Endothelial cell of umbilical vein (primary cell): ENCODE measurements at regions not wholly inside any gene's neighbourhood (a gene's known extent, or its start where the extent isn't known, plus 50 kb on each side); places are given as distances from the start of the nearest gene placed in this dataset.

Experiments
- BruUV-seq: library from RNA; stranded (reverse); fragments of 400-500 nt; replicated peaks from 2 replicates; lab custom pipeline; 2021; lab: Mats Ljungman, UMichigan
- CTCF ChIA-PET: fragments of 300-600, 350-600 bp; sonication (Branson Sonifier 250); formaldehyde crosslinking; loops from one replicate; lab custom pipeline; 2021; ENCODE audit warnings: antibody characterized with exemption, inconsistent platforms; lab: Charles Lee
- POLR2A ChIA-PET: fragments of 300-600, 350-600 bp; sonication (Branson Sonifier 250); formaldehyde crosslinking; loops from one replicate; lab custom pipeline; 2021; ENCODE audit warnings: antibody characterized with exemption, inconsistent platforms; lab: Charles Lee
- DNase-seq: peaks from one replicate; pipeline ENCODE4 v3.0.0-alpha.2; 2011; ENCODE audit warnings: low read depth, low spot score
- FAIRE-seq: peaks from 2 replicates; lab custom pipeline; 2011; peaks lifted over from hg19 to GRCh38; lab: Jason Lieb, UNC
- H2AFZ ChIP-seq: 2 replicates; pipeline ENCODE4 v1.6.0; 2012; ENCODE audit warnings: low read depth, low read length, control low read depth, inconsistent platforms
- H3K27ac ChIP-seq: 2 replicates; pipeline ENCODE4 v1.5.1; 2011; ENCODE audit warnings: low read depth, mild to moderate bottlenecking, control low read depth, low read length, moderate library complexity; ENCODE audit not compliant: insufficient read depth
- H3K27me3 ChIP-seq, 2 experiments: 2 replicates each; pipeline versions ENCODE4 v1.6.0 to v1.6.1; 2011; ENCODE audit warnings: low read length in 2 of 2, mixed read lengths in 1 of 2; ENCODE audit not compliant: control insufficient read depth in 2 of 2, insufficient read depth in 2 of 2
- H3K36me3 ChIP-seq, 2 experiments: 2 replicates in 1 of 2; 3 replicates in 1 of 2; pipeline ENCODE4 v1.5.1; 2011; ENCODE audit warnings: low read length in 2 of 2, mild to moderate bottlenecking in 1 of 2, moderate library complexity in 1 of 2; ENCODE audit not compliant: control insufficient read depth in 2 of 2, insufficient read depth in 2 of 2; ENCODE audit errors: extremely low read depth in 1 of 2
- H3K4me1 ChIP-seq: 3 replicates; pipeline ENCODE4 v1.5.1; 2011; ENCODE audit warnings: mild to moderate bottlenecking, low read length; ENCODE audit not compliant: control insufficient read depth, insufficient read depth; ENCODE audit errors: extremely low read depth
- H3K4me2 ChIP-seq: 2 replicates; pipeline ENCODE4 v1.6.1; 2011; ENCODE audit warnings: low read length, control low read depth, mixed read lengths; ENCODE audit not compliant: insufficient read depth
- H3K4me3 ChIP-seq, 3 experiments: fragments of 200-600 bp in 1 of 3; sonication (generic), shearing (Covaris generic) in 1 of 3; replicated peaks in 1 of 3; 2 replicates each; pipeline ENCODE4 v1.5.1; 2011 to 2016; ENCODE audit warnings: control low read depth in 3 of 3, low read length in 3 of 3, mild to moderate bottlenecking in 2 of 3, inconsistent platforms in 1 of 3, low read depth in 1 of 3, moderate library complexity in 1 of 3; ENCODE audit not compliant: insufficient read depth in 1 of 3
- H3K79me2 ChIP-seq: 2 replicates; pipeline ENCODE4 v1.6.0; 2012; ENCODE audit warnings: low read length, inconsistent platforms; ENCODE audit not compliant: control insufficient read depth, insufficient read depth
- H3K9ac ChIP-seq: replicated peaks from 2 replicates; pipeline ENCODE3; 2011; ENCODE audit warnings: low read length, control low read depth; ENCODE audit not compliant: insufficient read depth; ENCODE audit errors: extremely low read depth
- H3K9me1 ChIP-seq: replicated peaks from 3 replicates; pipeline ENCODE4 v1.6.0; 2011; ENCODE audit warnings: mild to moderate bottlenecking, low read length; ENCODE audit not compliant: control insufficient read depth, insufficient read depth; ENCODE audit errors: extremely low read depth
- H3K9me3 ChIP-seq: replicated peaks from 2 replicates; pipeline ENCODE4 v1.5.1; 2012; ENCODE audit warnings: low read length, inconsistent platforms; ENCODE audit not compliant: control insufficient read depth, insufficient read depth
- H4K20me1 ChIP-seq: replicated peaks from 2 replicates; pipeline ENCODE3; 2011; ENCODE audit warnings: mild to moderate bottlenecking, low read length; ENCODE audit not compliant: control insufficient read depth, insufficient read depth; ENCODE audit errors: extremely low read depth
- EZH2 ChIP-seq: IDR thresholded peaks from 2 replicates; pipeline ENCODE4 v1.6.1; 2012; ENCODE audit warnings: borderline replicate concordance, low read depth, mild to moderate bottlenecking, moderate library complexity, low read length, inconsistent platforms; ENCODE audit not compliant: severe bottlenecking
- FOS ChIP-seq: IDR thresholded peaks from 2 replicates; pipeline ENCODE4 v1.6.1; 2011; ENCODE audit warnings: mild to moderate bottlenecking, low read length, moderate library complexity, borderline replicate concordance; ENCODE audit not compliant: insufficient read depth
- GATA2 ChIP-seq: IDR thresholded peaks from 2 replicates; pipeline ENCODE4 v1.7.0; 2011; ENCODE audit warnings: low read depth, mild to moderate bottlenecking, moderate library complexity, mixed read lengths, low read length; ENCODE audit not compliant: insufficient read length, insufficient read depth
- JUN ChIP-seq: IDR thresholded peaks from 2 replicates; pipeline ENCODE4 v1.6.1; 2011; ENCODE audit warnings: borderline replicate concordance, low read depth; ENCODE audit not compliant: insufficient read length, insufficient read depth
- MYC ChIP-seq: IDR thresholded peaks from one replicate; pipeline ENCODE4 v1.6.1; 2011; ENCODE audit warnings: mild to moderate bottlenecking, low read depth, low read length
- POLR2A ChIP-seq: IDR thresholded peaks from 2 replicates; pipeline ENCODE4 v1.6.1; 2012; ENCODE audit warnings: low read depth, mild to moderate bottlenecking, control low read depth, low read length
- POLR2AphosphoS5 ChIP-seq: IDR thresholded peaks from 2 replicates; pipeline ENCODE4 v1.6.1; 2012; ENCODE audit warnings: low read depth, mild to moderate bottlenecking, control low read depth, low read length, moderate library complexity; ENCODE audit not compliant: insufficient read depth
- dilution Hi-C: fragments of 300-500 bp; cut with MboI; formaldehyde crosslinking; loops from one replicate; pipeline ENCODE4 v1.15.0; 2019; ENCODE audit warnings: low sequenced_read_pairs; ENCODE audit not compliant: extremely low pct_ligation_motif_present
- intact Hi-C: fragments of 100-400 bp; cut with micrococcal nuclease; formaldehyde crosslinking; loops from one replicate; pipeline ENCODE4 v1.10.0; 2022
- TF ChIP-seq, protein P1 (sequence below), 2 donors: IDR thresholded peaks; 1 replicate in 1 of 2; 2 replicates in 1 of 2; pipeline ENCODE4 v1.5.1; 2011; ENCODE audit warnings: low read length in 2 of 2, mild to moderate bottlenecking in 2 of 2, moderate library complexity in 2 of 2, control low read depth in 1 of 2, inconsistent platforms in 1 of 2, low read depth in 1 of 2; ENCODE audit not compliant: insufficient read depth in 1 of 2; ENCODE audit errors: extremely low read depth in 1 of 2
- TF ChIP-seq, protein P2 (sequence below): IDR thresholded peaks from 2 replicates; pipeline ENCODE4 v1.6.1; 2011; ENCODE audit not compliant: insufficient read depth, insufficient read length

DNA sequence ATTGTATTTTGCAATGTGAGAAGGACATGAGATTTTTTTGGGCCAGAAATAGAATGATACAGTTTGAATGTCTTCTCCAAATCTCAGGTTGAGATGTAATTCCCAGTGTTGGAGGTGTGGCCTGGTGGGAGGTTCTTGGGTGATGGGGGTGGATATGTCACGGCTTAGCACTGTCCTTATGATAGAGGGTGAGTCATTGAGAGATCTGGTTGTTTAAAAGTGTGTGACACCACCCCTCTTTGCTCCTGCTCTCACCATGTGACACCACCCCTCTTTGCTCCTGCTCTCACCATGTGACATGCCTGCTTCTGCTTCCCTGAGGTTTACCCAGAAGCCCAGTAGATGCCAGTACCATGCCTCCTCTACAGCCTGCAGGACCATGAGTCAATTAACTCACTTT lies 1226.9 kb downstream of the PCDH7 start:
- dilution Hi-C loops (no loop called here), intact Hi-C loops (no loop called here)
- Histone ChIP-seq H2AFZ (no peak overlapping the region), H3K4me1 (no peaks in the 10 kb centered on the region), H3K9ac (no peak overlapping the region), H3K79me2 (no peaks in the 10 kb centered on the region), H4K20me1 (no peaks in the 10 kb centered on the region), H3K27me3 (no peaks in the 10 kb centered on the region), H3K4me3 (no peak overlapping the region), H3K9me3 (no peaks in the 10 kb centered on the region), H3K4me2 (no peak overlapping the region), H3K36me3 (no peaks in the 10 kb centered on the region), H3K27ac (no peak overlapping the region), H3K9me1 (no peaks in the 10 kb centered on the region)
- POLR2A ChIA-PET: no interaction called here
- CTCF ChIA-PET: no interaction called here
- no peak for FAIRE-seq
- no peak for DNase-seq
- TF ChIP-seq POLR2AphosphoS5: no peak
- no peak for TF ChIP-seq MYC
- no peak for TF ChIP-seq EZH2
- TF ChIP-seq GATA2: no peak
- no peak for TF ChIP-seq JUN
- no peak for TF ChIP-seq FOS
- TF ChIP-seq, protein P1, sequence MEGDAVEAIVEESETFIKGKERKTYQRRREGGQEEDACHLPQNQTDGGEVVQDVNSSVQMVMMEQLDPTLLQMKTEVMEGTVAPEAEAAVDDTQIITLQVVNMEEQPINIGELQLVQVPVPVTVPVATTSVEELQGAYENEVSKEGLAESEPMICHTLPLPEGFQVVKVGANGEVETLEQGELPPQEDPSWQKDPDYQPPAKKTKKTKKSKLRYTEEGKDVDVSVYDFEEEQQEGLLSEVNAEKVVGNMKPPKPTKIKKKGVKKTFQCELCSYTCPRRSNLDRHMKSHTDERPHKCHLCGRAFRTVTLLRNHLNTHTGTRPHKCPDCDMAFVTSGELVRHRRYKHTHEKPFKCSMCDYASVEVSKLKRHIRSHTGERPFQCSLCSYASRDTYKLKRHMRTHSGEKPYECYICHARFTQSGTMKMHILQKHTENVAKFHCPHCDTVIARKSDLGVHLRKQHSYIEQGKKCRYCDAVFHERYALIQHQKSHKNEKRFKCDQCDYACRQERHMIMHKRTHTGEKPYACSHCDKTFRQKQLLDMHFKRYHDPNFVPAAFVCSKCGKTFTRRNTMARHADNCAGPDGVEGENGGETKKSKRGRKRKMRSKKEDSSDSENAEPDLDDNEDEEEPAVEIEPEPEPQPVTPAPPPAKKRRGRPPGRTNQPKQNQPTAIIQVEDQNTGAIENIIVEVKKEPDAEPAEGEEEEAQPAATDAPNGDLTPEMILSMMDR (IDR thresholded peaks at IDR 0.05; ENCODE audit: extremely low read depth in 1 of 2, insufficient read depth in 1 of 2, low read depth in 1 of 2, low read length in 2 of 2): no peak
- TF ChIP-seq POLR2A: no peak
- TF ChIP-seq, protein P2, sequence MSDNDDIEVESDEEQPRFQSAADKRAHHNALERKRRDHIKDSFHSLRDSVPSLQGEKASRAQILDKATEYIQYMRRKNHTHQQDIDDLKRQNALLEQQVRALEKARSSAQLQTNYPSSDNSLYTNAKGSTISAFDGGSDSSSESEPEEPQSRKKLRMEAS: no peak
- BruUV-seq: no TSS peak
